ENCODE measurements at regions not wholly inside any gene's neighbourhood (a gene's known extent, or its start where the extent isn't known, plus 50 kb on each side); places are given as distances from the start of the nearest gene placed in this dataset.

DNA sequence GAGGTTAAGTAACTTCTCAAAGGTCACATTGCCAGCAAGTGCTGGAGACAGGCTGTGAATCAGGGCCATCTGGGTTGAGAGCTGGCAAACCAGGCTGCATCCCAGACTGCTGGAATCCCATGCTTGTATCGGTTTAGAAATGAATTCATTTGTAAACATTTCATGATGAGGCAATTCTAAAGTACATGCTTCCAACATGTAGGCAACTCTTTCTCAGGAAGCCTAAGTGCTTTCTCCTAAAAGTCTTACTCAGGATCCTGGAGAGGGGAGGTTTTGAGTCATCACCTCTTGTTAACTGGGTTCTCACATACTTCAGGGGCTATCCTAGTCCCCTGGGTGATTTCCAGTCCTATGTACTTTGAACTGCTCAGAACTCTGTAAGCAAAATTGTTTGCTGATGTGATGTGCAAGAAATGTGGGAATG, 416.5 kb downstream of the MEIS1 start:
- DNase-seq = no peak

DNA sequence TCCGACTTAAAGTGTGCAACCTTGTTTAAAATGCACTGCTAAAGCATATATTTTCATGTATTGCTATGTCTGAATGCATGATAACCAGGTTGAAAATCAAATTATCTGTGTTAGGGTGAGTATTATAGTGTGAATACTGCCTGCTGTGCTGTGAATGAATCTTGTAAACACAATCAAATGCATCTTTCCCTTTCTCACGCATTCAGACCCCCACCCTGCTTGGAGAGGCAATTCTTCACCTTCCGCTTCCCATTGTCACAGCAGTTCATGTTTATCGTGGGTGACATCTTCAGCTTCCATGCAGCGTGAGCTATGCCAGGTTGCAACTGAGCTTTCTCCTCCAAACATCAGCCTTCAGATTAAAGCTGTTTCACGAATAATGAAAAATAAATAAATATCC, 418.0 kb downstream of the MEIS1 start:
- DNase-seq = no peak

DNA sequence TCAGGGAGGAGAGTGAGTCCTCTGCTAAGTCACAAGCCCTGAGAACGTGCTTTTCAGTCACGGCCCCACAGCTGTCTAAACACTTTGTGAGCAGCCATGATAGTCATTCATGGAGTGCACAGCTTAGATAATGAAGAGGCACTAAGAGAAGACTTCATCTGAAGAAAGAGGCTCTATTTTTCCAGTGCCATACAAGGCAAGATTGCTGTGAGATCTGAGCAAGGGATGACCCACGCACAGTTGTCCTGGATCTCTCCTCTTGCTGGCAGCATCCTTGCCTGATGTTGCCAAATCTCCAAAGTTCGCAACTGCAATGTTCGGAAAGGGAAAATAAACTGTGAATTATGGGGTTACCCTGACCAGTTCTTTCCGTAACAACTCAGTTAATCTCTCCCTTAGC, 418.7 kb downstream of the MEIS1 start:
- no peak for DNase-seq

DNA sequence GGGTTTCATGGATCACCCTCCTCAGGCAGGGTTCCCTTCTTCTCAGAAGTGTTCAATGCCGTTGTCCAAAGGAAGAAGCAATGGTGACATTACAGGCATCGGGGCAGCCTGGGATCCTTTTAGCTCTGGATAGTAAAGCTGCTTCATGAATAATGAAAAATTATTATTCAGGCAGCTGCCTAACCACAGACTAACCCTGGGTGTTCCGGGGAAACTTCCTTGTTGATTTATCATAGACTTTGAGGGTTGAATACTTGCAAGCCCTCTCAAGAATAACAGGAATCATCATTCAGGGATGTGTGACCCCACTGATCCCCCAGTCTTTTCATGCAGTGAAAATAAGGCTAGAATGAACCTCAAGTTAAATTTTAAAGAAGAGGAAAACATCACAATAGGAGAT, 419.4 kb downstream of the MEIS1 start:
- no peak for DNase-seq

DNA sequence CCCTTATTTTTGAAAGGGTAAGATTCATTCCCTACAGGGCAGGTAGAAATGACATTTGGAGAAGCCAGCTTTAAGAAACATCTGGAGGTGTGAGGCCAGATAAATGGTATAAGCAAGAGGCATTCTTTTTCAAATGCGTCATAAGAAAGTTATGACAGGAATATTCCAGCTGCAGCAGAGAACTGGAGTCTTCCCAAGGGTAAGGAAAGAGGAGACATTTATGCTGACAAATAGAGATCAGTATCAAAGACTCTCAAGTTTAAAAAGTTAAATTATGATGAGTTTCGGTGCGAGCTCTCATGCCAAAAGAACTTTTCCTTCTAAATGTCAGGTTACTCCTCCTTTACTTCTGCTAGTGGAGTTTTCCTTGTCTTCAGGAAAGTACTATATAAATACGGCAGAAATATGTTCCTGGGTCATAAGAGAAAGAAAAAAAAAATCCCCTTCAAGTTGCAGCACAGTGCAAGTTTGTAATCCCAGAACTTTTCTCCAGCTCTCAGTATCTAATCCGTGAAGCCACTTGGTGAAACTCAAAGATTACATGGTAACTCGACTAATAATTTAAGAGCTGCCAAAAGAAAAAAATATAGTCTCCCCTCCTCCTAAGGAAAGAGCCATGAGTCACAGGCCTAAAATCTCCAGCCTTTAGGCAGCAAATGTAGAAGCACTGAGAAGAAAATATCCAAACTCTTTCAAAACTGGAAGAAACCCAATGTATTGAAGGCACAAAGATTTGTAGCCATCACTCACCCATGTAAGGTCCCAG, 428.1 kb downstream of the MEIS1 start:
- DNase-seq = no peak

DNA sequence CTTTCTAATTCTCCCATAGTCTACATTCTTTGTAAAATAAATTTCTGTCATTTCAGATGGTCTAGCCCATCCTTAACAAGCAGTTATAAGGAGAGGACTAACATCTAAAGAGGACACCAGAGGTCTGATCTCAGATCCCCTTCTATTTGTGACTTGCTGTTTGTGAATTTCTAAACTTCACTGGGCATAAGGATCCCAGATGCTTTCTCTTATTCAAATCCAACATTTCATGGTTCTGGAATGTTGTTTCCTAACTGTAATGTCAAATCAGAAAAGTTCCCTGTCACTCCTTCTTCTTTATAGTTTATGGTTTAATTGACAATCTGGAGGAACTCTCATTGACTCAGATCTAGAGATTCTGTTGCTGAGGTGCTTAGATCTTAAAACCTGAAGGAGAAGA, 430.2 kb downstream of the MEIS1 start:
- no peak for DNase-seq

DNA sequence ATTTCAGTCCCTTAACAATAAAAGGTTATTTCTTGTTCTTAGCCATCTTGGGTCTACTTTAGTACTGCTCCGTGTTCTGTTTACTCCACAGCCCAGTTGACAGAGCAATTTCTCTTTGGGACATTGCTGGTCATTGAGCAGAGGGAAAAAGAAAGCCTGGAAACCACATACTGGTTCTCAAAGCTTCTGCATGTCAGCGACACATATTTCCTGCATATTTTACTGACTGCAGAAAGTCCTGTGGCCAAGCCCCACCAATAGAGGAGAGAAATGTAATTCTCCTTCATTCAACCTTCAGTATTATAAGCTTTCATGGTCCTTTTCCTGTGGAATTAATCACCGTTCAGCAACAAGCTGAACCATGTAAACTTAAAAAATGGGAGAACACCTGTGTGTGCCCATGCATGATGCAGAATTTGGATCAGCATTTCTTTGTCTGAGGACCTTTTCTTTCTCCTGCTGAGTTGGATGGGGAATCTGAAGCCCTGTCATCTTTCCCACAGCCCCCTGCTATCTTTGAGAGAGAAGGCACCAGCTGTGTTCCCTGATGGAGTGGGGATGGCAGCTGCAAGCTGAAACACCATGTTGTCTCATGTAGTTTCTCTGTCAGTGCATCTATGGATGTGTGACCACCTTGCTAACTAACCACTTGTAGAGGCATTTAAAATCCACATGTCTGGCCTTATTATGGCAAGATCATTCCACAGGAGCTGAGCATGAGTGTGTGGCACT, 431.6 kb downstream of the MEIS1 start:
- no peak for DNase-seq

DNA sequence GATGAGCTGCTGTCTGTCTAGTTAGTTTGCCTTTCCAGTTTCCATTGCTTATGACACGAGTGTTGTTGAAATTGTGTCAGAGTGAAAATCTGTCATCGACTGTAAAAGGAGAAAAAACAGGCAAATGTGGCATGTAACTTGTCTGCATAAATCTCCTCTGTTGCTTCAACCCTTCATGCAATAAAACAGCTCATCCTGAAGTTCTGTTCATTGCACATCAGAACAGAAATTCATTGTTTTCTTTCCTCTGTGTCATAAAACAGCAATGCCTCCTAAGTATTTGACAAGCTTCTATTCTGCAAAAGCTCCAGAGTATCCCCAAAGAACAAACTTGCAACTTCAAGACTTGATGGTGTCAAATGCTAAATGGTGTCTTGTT, 432.1 kb downstream of the MEIS1 start:
- DNase-seq = no peak

DNA sequence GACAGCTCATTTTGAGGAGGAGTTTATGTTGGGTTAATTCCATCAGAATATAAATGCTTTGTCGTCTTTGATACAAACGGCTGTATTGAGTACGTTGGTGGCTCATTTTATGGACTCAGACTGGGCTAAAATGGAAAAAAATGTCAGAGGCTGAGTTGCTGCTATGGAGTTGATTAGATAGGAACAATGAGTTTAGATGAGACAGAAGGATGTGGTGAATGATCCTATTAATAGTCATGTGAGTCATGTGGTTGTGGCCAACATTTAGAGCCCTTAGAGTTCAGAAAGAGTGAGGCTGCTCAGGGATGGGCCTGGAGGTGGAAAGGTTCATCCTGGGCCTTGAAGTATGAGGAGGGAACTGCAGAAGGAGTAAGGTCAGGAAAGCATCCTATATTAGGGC, 434.2 kb downstream of the MEIS1 start:
- DNase-seq = no peak

DNA sequence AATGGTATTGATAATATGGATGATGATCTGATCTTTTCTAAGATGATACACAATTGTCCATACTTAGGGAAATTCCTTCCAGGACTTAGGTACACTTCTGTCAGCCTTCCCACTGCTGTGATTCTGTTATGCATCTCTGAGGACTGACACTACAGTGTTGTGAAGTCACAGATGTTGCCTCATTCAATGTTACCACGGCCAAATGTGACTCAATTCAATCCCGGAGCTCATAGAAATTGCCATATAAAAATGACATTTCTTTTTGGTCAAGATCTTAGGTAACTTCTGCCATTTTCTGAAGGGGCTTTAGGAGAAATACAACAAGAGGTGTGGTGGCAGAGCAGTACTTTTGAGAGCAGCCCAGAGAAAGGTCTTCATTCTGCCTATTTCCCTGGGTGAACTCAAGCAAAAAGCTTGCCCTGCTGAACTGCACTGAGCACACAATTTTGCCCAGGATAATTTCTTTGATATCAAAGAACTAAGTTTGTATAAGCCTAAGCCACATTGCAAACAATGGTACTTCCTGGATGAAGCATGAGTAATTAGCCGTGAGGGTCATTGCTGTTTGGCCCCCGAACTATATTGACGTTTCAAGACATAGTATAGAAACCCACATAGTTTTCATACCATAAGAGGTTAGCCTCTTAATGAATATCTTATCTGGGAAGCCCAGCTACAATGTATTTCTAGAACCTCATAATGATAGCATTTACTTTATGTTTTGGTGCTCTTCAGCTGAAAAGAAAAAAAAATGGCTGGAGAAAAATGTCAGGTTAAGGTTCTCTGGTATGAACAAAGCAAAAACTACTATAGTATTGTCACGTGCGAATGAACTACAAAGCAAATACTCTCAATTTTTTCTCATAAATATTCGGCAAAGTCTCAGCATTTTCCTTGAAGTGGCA, 437.4 kb downstream of the MEIS1 start:
- no peak for DNase-seq

DNA sequence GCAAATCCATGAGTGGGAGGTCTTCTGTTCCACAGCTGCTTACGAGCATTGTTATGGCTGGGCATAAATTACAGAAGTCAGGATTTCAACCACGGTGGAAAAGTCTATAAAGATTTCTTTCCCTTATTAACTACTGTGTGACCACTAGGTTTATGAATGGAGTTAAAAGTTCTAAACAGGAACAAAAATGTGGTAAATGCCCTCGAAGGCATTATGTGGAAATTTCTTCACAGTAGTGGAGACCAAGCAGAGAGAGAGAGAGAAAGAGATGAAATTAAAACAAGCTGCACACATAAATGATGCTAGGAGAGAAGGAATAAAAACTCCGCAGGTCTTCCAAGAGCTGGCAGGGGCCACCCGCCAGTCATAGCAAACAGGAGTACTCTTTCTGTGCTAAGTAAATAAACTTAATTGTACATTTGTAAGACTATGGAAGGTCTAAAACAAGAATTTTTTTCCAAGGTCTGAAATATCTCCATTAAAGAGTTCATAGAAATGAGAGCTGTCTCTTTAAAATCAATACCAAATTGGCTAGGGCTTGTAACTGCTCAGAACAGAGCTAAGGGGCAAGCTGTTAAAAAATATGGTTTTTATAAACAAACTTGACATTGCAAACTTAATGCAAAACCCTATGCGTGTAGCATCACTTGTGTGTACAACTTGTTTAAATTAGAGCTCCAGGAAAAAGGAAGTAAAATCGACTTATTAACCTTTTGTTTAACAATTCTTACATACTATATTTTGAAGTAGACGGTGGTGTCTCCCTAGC, 438.2 kb downstream of the MEIS1 start:
- DNase-seq = no peak

DNA sequence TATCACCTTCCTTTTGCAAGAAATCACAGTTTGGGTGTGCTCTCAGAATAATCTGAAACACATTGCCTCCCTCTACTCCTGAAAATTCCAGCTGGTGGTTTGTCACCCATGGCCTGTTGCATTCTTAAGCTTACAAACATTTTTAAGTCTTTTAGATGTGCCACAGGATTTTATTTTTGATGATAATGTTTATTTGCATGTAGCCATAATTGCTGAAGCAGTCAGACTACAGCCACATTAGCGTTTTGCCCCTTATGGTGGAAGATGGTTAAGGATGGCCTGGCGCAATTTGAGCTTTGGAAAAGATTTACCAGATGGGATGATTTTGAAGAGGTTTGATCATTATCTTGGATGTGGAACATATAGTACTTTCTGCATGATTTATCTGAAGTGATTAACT, 439.5 kb downstream of the MEIS1 start:
- no peak for DNase-seq

DNA sequence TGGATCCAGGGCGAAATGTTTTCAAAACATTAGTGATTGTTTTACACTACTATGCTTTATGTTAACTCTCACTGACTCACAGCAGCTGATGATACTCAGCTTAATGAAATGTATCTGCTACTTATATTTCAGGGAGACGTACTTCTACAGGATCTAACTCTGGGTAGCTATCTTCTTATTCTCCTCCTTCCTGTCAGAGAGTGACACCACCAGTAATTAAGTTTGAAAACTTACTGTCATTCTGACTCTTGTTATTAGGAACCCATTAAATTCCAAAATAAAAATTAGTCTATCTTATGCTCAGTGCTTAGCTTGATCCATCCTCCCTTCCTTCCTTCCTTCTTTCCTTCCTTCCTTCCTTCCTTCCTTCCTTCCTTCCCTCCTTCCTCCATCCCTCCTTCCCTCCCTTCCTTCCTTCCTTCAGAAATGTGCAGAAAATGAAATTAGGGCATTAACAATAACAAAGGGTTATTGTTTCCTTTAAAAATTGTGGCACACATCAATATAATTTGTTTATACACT, 441.1 kb downstream of the MEIS1 start:
- DNase-seq = no peak

DNA sequence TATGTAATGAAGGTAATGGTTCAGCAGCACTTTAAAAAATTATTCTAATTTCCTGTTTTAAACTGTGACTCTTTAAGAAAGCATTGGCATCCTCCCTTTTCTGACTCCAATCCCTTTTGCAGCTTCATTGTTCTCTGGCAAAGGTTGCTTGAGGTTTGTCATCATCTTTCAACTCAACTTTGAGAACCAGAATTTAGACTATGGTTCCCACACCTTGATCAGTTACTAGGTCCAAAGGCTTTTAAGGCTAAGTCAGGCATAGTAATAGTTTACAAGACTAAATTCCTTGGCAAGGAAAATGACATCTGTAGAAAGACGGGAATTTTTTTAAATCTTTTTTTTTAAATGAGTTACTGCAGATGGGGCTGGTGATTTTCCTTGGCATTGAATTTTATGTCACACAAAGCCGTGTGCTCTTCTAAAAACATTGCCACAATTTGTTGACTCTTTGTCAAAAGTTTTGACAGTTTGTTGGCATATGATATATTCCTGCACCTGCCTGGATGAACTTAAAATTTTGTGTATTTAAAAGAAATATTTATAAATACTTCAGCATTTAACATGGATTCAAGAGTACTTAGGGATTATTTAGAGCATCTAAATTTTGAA, 451.0 kb downstream of the MEIS1 start:
- no peak for DNase-seq

DNA sequence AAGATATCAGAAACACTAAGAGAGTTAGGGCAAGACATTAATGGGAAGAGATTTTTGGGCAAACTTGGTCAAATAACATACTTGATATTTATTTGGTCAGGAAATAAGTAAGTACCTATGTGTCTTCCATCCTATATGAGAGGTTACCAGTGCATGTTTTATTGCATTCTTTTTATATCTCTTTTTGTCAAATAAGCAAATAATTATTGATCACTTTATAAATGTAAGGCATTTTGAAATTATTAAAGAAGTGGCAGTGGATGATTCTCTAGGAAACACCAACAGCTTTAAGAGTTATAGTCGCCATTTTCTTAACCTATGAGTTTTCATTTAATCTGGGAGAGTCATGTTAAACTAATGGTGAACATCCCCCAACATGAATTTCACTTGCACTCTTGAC, 453.3 kb downstream of the MEIS1 start:
- DNase-seq = no peak

DNA sequence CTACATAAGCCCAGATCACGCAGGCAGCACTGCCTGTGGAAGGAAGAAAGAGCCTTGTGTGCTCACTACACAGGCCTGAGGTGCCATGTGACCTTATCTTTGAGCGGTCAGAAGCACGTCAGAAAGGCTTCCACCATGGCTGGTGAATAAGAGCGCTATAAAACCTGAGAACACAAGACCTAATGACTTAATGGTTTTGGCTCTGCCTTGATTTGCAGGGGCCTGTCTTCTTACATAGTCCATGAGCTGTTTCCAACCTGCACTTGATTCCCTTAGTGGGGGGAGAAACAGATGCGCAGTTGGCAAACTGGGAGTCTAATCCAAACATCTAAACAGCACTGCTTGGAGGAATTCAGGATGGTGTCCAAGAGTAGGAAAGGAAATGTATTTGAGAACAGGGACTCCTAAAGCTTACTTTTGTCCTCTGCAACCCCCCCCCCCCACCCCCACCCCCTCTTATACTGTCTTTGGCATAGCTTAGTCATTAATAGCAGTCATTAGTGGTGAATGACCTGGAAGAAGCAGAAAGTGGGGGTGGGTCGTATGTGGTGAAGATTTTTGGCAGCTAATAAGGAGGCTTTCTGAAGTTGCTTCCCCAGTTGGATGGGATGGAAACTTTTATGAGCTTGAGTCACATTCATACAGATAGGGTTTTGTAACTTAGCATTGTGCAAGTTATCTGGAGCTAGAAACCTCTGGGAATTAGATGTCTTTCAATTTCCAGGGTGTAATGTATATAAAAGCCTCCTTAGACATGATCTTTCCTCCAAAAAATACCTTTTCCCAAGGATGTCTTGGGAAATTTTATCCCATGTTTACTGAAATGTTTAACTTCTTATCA, 454.1 kb downstream of the MEIS1 start:
- DNase-seq = no peak

DNA sequence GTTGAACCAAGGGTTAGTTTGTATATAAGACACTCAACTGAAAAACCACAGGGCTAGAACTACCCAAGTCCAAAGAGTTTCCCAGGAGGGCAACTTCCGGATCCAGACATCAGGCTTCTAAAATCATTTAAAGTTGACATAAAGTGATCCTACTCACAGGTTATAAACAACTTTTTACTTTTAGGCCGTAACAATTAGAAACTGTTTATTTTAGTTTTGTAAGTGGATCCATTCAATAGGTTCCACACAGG, 454.6 kb downstream of the MEIS1 start:
- DNase-seq = no peak

DNA sequence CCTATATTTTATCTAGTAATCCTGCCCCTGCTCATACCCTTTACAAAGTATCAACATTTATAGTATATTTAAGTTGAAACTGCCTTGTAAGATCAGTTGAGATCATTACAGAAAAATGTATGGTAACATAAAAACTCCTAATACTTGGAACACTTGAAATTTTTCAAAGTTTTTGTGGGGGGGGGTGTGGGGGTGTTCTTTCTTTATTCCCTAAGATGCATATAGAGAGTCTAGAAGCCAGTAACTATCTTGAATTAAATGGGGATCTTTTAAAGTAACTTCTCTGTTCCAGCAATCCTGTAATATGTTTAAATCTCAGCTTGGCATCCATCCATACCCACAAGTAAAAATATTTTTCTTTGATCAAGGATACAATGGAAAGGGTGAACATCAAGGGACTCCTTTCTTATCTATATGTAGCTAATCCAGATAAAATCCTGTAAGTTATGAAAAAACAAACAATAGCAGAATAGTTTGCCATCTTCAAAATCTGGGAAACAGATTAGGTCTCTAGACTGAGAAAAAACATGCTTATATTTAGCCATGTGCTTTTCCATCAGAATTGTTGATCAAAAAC, 455.3 kb downstream of the MEIS1 start:
- no peak for DNase-seq

DNA sequence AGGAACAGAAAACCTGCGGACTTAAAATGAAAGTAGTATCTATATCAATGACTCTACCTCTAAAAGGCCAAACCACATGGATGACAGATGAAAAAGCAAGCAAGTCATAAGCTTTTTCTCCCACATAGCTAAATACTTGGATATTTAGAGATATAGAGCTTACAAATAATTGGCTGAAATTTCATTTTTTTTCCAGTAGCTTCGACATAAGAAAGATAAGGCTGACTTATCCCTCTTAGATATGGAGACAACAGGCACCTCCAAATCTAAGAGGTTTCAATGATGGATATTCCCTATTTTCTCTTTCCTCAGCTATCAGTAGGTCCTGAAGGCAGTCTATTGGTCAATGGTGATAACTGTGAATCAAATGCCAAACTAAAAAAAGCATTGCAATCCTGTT, 460.3 kb downstream of the MEIS1 start:
- DNase-seq = no peak

DNA sequence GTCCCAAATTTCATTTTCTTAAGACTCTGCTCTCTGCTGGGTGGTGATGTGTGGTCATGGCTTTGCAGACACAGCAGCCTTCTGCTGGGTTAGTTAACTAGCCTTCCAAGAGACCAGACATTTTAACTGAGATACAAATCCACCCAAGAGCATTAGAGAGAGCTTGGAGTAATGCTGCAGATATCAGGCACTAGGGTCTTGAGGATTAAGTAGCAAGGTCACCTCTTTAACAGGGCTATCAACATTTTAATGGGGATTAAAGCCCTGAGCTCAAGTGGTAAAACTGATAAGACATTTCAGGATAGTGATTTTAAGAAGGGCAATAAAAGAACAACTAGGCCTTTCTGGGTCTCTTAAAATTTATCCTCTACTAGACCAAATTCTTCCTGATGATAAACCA, 461.2 kb downstream of the MEIS1 start:
- no peak for DNase-seq

DNA sequence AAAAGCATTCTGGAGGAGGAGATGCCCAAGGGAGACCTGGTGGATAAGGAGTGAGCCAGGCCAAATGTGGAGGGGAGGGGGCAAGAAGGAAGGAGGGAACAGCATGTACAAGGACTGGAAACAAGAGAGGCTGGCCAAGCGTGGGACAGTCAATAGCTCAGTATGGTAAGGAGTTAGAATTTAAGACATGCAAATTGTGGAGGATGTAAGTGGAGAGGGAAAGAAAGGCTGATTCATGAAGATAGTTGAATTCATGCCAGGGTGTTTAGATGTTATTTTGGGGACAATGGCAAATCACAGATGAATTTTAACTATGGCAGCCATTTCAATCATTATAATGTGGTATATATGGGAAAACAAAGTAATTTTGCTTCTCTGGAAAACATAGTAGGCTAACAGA, 462.3 kb downstream of the MEIS1 start:
- no peak for DNase-seq

Measured in DMS 273 treated with DMSO at 0.1 percent for 48 hours (cell line).